Natural killer cell (primary cell): ENCODE measurements at regions not wholly inside any gene's neighbourhood (a gene's known extent, or its start where the extent isn't known, plus 50 kb on each side); places are given as distances from the start of the nearest gene placed in this dataset.
A peak's percentile ranks its signal among the peaks of the same experiment; 100 is the strongest.
"Not testable (repeated sequence)": the region's sequence is repeated elsewhere in the genome, so short reads cannot be mapped to it uniquely, and the experiment has no call there.

ENCODE experiments used
- ATAC-seq, 3 donors: fragments of 150-1000 bp in 2 of 3; fragments of 200-7000 bp in 1 of 3; cut with Tn5 transposase; 1 replicate in 1 of 3; 2 replicates in 2 of 3; pipeline ENCODE4 v1.10.0; 2021; ENCODE audit warnings: mild to moderate bottlenecking in 2 of 3, moderate library complexity in 2 of 3
- DNase-seq, 2 donors: peaks; one replicate each; pipeline versions ENCODE4 v3.0.0 to v3.0.0-alpha.2; 2013 to 2021; ENCODE audit warnings: mixed read lengths in 1 of 2
- H3K27ac ChIP-seq: one replicate; pipeline ENCODE4 v1.5.1; 2013; ENCODE audit warnings: mild to moderate bottlenecking, low read length
- H3K27me3 ChIP-seq: one replicate; pipeline ENCODE4 v1.6.1; 2013; ENCODE audit warnings: low read length; ENCODE audit not compliant: control insufficient read depth, insufficient read depth
- H3K36me3 ChIP-seq: one replicate; pipeline ENCODE4 v1.6.1; 2013; ENCODE audit warnings: low read length; ENCODE audit not compliant: control insufficient read depth, insufficient read depth
- H3K4me1 ChIP-seq: one replicate; pipeline ENCODE4 v1.6.1; 2013; ENCODE audit warnings: low read length; ENCODE audit not compliant: control insufficient read depth, insufficient read depth
- H3K4me3 ChIP-seq: one replicate; pipeline ENCODE4 v1.5.1; 2013; ENCODE audit warnings: low read length
- H3K9me3 ChIP-seq: one replicate; pipeline ENCODE4 v1.6.1; 2013; ENCODE audit warnings: low read length; ENCODE audit not compliant: control insufficient read depth, insufficient read depth
- H3K27ac Mint-ChIP-seq, 2 donors: one replicate each; pipeline ENCODE4 v1.8.0; 2022; ENCODE audit warnings: mild to moderate bottlenecking in 2 of 2, mixed read lengths in 2 of 2, moderate library complexity in 1 of 2
- H3K27me3 Mint-ChIP-seq, 2 donors: one replicate each; pipeline ENCODE4 v1.8.0; 2022; ENCODE audit warnings: low read depth in 2 of 2, mixed read lengths in 2 of 2
- H3K36me3 Mint-ChIP-seq: one replicate; pipeline ENCODE4 v1.8.0; 2022; ENCODE audit warnings: mixed read lengths
- H3K4me1 Mint-ChIP-seq, 2 donors: one replicate each; pipeline ENCODE4 v1.8.0; 2022; ENCODE audit warnings: mixed read lengths in 2 of 2
- H3K4me3 Mint-ChIP-seq: one replicate; pipeline ENCODE4 v1.8.0; 2022; ENCODE audit warnings: mild to moderate bottlenecking, moderate library complexity, mixed read lengths
- H3K9me3 Mint-ChIP-seq, 2 donors: one replicate each; pipeline ENCODE4 v1.8.0; 2022; ENCODE audit warnings: mixed read lengths in 2 of 2
- WGBS: methylation state at CpG from one replicate; pipeline ENCODE4 v1.1.7; 2013; ENCODE audit warnings: missing lambda C conversion rate; ENCODE audit not compliant: insufficient coverage; 5-methylcytosine and 5-hydroxymethylcytosine counted together
- intact Hi-C: fragments of 100-400 bp; cut with micrococcal nuclease; formaldehyde crosslinking; loops from one replicate; pipeline ENCODE4 v1.14.2; 2022
- TF ChIP-seq, protein P1 (sequence below): fragments of 200-600 bp; IDR thresholded peaks from one replicate; pipeline ENCODE4 v1.8.0; 2022; ENCODE audit warnings: antibody characterized with exemption

DNA sequence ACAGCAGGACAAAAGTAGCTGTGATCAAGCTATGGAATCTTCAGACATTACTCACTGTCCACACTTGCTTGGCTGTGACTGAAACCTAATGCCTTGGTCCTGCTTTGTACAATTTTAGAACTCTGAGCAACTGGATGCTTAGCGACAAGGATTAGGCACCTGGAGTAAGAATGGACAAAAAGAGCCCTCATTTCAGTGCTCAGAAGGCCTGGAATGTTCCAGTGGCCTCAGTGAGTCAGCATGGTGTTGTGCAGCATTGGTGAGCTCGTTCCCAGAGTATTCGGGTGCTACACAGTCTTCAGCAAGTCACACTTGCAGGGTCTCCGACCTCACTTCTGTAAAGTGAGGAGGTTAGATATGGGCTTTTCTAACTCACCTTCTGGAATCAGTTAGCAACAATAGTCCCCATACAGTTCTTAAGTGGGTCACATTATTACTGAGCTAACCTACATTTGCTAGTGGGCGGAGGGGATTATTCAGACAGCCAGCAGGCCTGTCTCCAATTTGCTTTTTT lies 108.0 kb upstream of the MDM1 start:
- peaks cover 35% of the 10 kb centered on the region for H3K4me1 ChIP-seq
- H3K9me3 ChIP-seq = peaks cover 1% of the 10 kb centered on the region
- Mint-ChIP-seq H3K36me3 (peaks cover 41% of the 10 kb centered on the region), H3K4me3 (peak overlapping the region; percentile 37), H3K9me3 (peaks cover 0 to 3% of the 10 kb centered on the region in 2 donors), H3K27ac (peak overlapping the region; percentile 87 to 90), H3K27me3 (no peaks in the 10 kb centered on the region), H3K4me1 (peaks cover 90 to 94% of the 10 kb centered on the region in 2 donors)
- WGBS = 54% methylated on average over 2 of the region's 5 CpGs
- ATAC-seq (peak in 1 of 3 donors; percentile 47), DNase-seq (no peak)
- peak overlapping the region; percentile 50 for H3K27ac ChIP-seq
- intact Hi-C loops = no loop called here
- TF ChIP-seq, protein P1, sequence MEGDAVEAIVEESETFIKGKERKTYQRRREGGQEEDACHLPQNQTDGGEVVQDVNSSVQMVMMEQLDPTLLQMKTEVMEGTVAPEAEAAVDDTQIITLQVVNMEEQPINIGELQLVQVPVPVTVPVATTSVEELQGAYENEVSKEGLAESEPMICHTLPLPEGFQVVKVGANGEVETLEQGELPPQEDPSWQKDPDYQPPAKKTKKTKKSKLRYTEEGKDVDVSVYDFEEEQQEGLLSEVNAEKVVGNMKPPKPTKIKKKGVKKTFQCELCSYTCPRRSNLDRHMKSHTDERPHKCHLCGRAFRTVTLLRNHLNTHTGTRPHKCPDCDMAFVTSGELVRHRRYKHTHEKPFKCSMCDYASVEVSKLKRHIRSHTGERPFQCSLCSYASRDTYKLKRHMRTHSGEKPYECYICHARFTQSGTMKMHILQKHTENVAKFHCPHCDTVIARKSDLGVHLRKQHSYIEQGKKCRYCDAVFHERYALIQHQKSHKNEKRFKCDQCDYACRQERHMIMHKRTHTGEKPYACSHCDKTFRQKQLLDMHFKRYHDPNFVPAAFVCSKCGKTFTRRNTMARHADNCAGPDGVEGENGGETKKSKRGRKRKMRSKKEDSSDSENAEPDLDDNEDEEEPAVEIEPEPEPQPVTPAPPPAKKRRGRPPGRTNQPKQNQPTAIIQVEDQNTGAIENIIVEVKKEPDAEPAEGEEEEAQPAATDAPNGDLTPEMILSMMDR = no peak
- no peak overlapping the region for H3K4me3 ChIP-seq
- no peaks in the 10 kb centered on the region for H3K27me3 ChIP-seq
- peaks cover 3% of the 10 kb centered on the region for H3K36me3 ChIP-seq

DNA sequence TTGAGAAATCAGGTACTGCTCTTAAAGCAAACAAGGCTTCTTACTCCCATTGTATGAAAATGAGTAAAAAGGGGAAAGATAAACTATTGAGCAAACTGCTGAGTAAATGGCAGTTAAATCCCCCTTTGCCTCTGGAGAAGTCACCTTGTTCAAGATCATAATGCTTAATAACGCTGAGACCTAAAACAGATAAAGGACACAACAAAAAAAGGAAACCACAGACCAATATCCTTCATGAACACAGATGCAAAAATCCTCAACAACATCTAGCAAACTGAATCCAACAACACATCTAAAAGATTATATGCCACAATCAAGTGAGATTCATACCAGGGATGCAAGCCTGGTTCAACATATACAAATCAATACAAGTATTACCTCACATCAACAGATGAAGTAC lies 109.0 kb upstream of the MDM1 start:
- DNase-seq (no peak), ATAC-seq (no peak)

DNA sequence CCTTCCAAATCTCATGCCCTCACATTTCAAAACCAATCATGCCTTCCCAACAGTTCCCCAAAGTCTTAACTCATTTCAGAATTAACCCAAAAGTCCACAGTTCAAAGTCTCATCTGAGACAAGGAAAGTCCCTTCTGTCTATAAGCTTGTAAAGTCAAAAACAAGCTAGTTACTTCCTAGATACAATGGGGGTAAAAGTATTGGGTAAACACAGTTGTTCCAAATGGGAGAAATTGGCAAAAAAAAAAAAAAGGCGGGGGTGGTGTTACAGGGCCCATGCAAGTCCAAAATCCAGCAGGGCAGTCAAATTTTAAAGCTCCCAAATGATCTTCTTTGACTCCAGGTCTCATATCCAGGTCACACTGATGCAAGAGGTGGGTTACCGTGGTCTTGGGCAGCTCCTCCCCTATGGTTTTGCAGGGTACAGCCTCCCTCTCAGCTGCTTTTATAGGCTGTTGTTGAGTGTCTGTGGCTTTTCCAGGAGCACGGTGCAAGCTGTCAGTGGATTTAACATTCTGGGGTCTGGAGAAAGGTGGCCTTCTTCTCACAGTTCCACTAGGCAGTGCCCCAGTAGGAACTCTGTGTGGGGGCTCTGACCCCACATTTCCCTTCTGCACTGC lies 110.3 kb upstream of the MDM1 start:
- H3K27me3 ChIP-seq, DNase-seq, H3K4me3 ChIP-seq, H3K9me3 ChIP-seq, H3K36me3 ChIP-seq, intact Hi-C loops, H3K27me3 Mint-ChIP-seq, H3K9me3 Mint-ChIP-seq: not testable (repeated sequence)
- WGBS = 47% methylated on average over 3 of the region's 3 CpGs
- Histone ChIP-seq H3K27ac (peak overlapping the region; percentile 50), H3K4me1 (peaks cover 48% of the 10 kb centered on the region)
- peak overlapping the region; percentile 87 to 90 for H3K27ac Mint-ChIP-seq
- peaks cover 93 to 97% of the 10 kb centered on the region in 2 donors for H3K4me1 Mint-ChIP-seq
- ATAC-seq = peak in 1 of 3 donors; percentile 50
- peaks cover 20% of the 10 kb centered on the region for H3K36me3 Mint-ChIP-seq
- peak overlapping the region; percentile 45 for H3K4me3 Mint-ChIP-seq

More for the DNA sequence above, 109.0 kb upstream of the MDM1 start:
- H3K27me3 ChIP-seq = no peaks in the 10 kb centered on the region
- Mint-ChIP-seq H3K9me3 (peaks cover 0 to 3% of the 10 kb centered on the region in 2 donors), H3K4me1 (peaks cover 90 to 94% of the 10 kb centered on the region in 2 donors), H3K27me3 (no peaks in the 10 kb centered on the region), H3K36me3 (peaks cover 31% of the 10 kb centered on the region), H3K27ac (peak overlapping the region; percentile 87 to 90), H3K4me3 (peak overlapping the region; percentile 78)
- TF ChIP-seq, protein P1 = no peak
- intact Hi-C loops = loop anchor here (1.0 kb wide), 1 partner anchor 10 kb away; no protein-coding TSS in a partner anchor
- no peak overlapping the region for H3K4me3 ChIP-seq
- peak overlapping the region; percentile 50 for H3K27ac ChIP-seq
- H3K9me3 ChIP-seq = no peaks in the 10 kb centered on the region
- H3K4me1 ChIP-seq = peaks cover 35% of the 10 kb centered on the region
- WGBS = 0% methylated on average over 1 of the region's 1 CpG
- no peaks in the 10 kb centered on the region for H3K36me3 ChIP-seq

DNA sequence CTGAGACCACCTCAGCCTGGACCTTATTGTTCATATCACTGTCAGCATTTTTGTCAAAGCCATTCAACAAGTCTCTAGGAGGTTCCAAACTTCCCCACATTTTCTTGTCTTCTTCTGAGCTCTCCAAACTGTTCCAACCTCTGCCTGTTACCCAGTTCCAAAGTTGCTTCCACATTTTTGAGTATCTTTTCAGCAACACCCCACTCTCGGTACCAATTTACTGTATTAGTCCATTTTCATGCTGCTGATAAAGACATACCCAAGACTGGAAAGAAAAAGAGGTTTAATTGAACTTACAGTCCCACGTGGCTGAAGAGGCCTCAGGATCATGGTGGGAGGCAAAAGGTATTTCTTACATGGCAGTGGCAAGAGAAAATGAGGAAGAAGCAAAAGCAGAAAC lies 111.5 kb upstream of the MDM1 start:
- H3K27ac ChIP-seq, H3K4me3 ChIP-seq, H3K9me3 Mint-ChIP-seq, H3K27me3 Mint-ChIP-seq, H3K36me3 ChIP-seq, intact Hi-C loops, H3K9me3 ChIP-seq, ATAC-seq, DNase-seq, H3K27me3 ChIP-seq: not testable (repeated sequence)
- Mint-ChIP-seq H3K4me3 (peak overlapping the region; percentile 28), H3K36me3 (peaks cover 20% of the 10 kb centered on the region), H3K4me1 (peaks cover 96 to 97% of the 10 kb centered on the region in 2 donors), H3K27ac (peak overlapping the region; percentile 87 to 90)
- peaks cover 42% of the 10 kb centered on the region for H3K4me1 ChIP-seq
- WGBS = 75% methylated on average over 1 of the region's 2 CpGs
